ENCODE measurements at regions not wholly inside any gene's neighbourhood (a gene's known extent, or its start where the extent isn't known, plus 50 kb on each side); places are given as distances from the start of the nearest gene placed in this dataset.

- no peak for TF ChIP-seq USF1 (IDR thresholded peaks at IDR 0.05)
- TF ChIP-seq TCF12 (IDR thresholded peaks at IDR 0.05; ENCODE audit: low read depth): no peak
- TF ChIP-seq EP300 (IDR thresholded peaks at IDR 0.05; ENCODE audit: borderline replicate concordance): no peak
- TF ChIP-seq MAX (IDR thresholded peaks at IDR 0.05): no peak
- TF ChIP-seq CREB1 (IDR thresholded peaks at IDR 0.05; ENCODE audit: low read depth): no peak
- TF ChIP-seq RAD21 (IDR thresholded peaks at IDR 0.05; ENCODE audit: low read depth): no peak
- TF ChIP-seq TAF1 (IDR thresholded peaks at IDR 0.05; ENCODE audit: low read depth): no peak
- TF ChIP-seq TEAD4 (IDR thresholded peaks at IDR 0.05): no peak
- no peak for TF ChIP-seq YY1 (IDR thresholded peaks at IDR 0.05; ENCODE audit: low read depth)
- no peak for TF ChIP-seq FOXM1 (IDR thresholded peaks at IDR 0.05; ENCODE audit: borderline replicate concordance, low read depth)
- TF ChIP-seq EGR1 (IDR thresholded peaks at IDR 0.05): no peak
- no peak for TF ChIP-seq NFIC (IDR thresholded peaks at IDR 0.05)
- TF ChIP-seq CEBPB (IDR thresholded peaks at IDR 0.05): no peak
- TF ChIP-seq ZBTB7A (IDR thresholded peaks at IDR 0.05; ENCODE audit: low read depth): no peak
- no peak for TF ChIP-seq REST (IDR thresholded peaks at IDR 0.05; ENCODE audit: low read depth)
Measured at GRCh38 chr18:57249179-57249578, 102.3 kb downstream of the BOD1L2 start.

GRCh38 chr18:57249883-57250282 lies 102.5 kb upstream of the ST8SIA3 start:
- TF ChIP-seq RAD21 (IDR thresholded peaks at IDR 0.05; ENCODE audit: low read depth) (no peak), NFIC (IDR thresholded peaks at IDR 0.05) (no peak), TCF12 (IDR thresholded peaks at IDR 0.05; ENCODE audit: low read depth) (no peak), TAF1 (IDR thresholded peaks at IDR 0.05; ENCODE audit: low read depth) (no peak), CEBPB (IDR thresholded peaks at IDR 0.05) (no peak), REST (IDR thresholded peaks at IDR 0.05; ENCODE audit: low read depth) (no peak), FOXM1 (IDR thresholded peaks at IDR 0.05; ENCODE audit: borderline replicate concordance, low read depth) (no peak), TEAD4 (IDR thresholded peaks at IDR 0.05) (no peak), CREB1 (IDR thresholded peaks at IDR 0.05; ENCODE audit: low read depth) (no peak), EP300 (IDR thresholded peaks at IDR 0.05; ENCODE audit: borderline replicate concordance) (no peak), ZBTB7A (IDR thresholded peaks at IDR 0.05; ENCODE audit: low read depth) (no peak), MAX (IDR thresholded peaks at IDR 0.05) (no peak), EGR1 (IDR thresholded peaks at IDR 0.05) (no peak), USF1 (IDR thresholded peaks at IDR 0.05) (no peak), YY1 (IDR thresholded peaks at IDR 0.05; ENCODE audit: low read depth) (no peak)

GRCh38 chr18:57251747-57252146 lies 100.6 kb upstream of the ST8SIA3 start:
- TF ChIP-seq FOXM1 (IDR thresholded peaks at IDR 0.05; ENCODE audit: borderline replicate concordance, low read depth) (no peak), REST (IDR thresholded peaks at IDR 0.05; ENCODE audit: low read depth) (no peak), ZBTB7A (IDR thresholded peaks at IDR 0.05; ENCODE audit: low read depth) (no peak), EP300 (IDR thresholded peaks at IDR 0.05; ENCODE audit: borderline replicate concordance) (no peak), MAX (IDR thresholded peaks at IDR 0.05) (no peak)

GRCh38 chr18:57253903-57254302 lies 98.5 kb upstream of the ST8SIA3 start:
- TF ChIP-seq NFIC (IDR thresholded peaks at IDR 0.05) (no peak), USF1 (IDR thresholded peaks at IDR 0.05) (no peak), TAF1 (IDR thresholded peaks at IDR 0.05; ENCODE audit: low read depth) (no peak), EP300 (IDR thresholded peaks at IDR 0.05; ENCODE audit: borderline replicate concordance) (no peak), CEBPB (IDR thresholded peaks at IDR 0.05) (no peak), MAX (IDR thresholded peaks at IDR 0.05) (no peak), CREB1 (IDR thresholded peaks at IDR 0.05; ENCODE audit: low read depth) (no peak), REST (IDR thresholded peaks at IDR 0.05; ENCODE audit: low read depth) (no peak), ZBTB7A (IDR thresholded peaks at IDR 0.05; ENCODE audit: low read depth) (no peak), EGR1 (IDR thresholded peaks at IDR 0.05) (no peak), TEAD4 (IDR thresholded peaks at IDR 0.05) (no peak), RAD21 (IDR thresholded peaks at IDR 0.05; ENCODE audit: low read depth) (no peak), YY1 (IDR thresholded peaks at IDR 0.05; ENCODE audit: low read depth) (no peak), TCF12 (IDR thresholded peaks at IDR 0.05; ENCODE audit: low read depth) (no peak)
